SW 1271 (cell line): ENCODE measurements at regions not wholly inside any gene's neighbourhood (a gene's known extent, or its start where the extent isn't known, plus 50 kb on each side); places are given as distances from the start of the nearest gene placed in this dataset.

ENCODE experiments used
- DNase-seq, 2 experiments: peaks; one replicate each; lab custom pipeline; 2025; lab: John Stamatoyannopoulos, UW

DNA sequence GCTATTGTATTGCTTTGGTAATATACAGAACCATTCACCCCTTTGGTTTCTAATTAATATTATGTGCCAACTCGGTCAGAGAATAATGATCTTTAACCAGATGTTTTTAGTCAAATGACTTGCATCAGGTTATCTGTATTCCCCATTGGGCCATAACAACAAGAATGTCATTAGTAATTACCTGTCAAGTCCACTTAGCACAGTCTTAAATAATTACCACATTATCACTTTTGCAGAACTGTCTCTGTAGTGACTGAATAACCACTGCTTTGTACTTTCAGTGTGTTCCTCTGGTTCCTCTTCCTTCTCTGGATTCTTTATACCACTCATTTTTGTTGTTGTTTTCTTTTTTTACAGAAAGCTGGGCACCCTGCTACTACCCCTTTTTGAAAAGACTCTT lies 257.7 kb upstream of the SPOCK3 start:
- no peak for DNase-seq

- DNase-seq: no peak
Observed at GRCh38 chr4:167509551-167509950, 275.3 kb upstream of the SPOCK3 start.

DNA sequence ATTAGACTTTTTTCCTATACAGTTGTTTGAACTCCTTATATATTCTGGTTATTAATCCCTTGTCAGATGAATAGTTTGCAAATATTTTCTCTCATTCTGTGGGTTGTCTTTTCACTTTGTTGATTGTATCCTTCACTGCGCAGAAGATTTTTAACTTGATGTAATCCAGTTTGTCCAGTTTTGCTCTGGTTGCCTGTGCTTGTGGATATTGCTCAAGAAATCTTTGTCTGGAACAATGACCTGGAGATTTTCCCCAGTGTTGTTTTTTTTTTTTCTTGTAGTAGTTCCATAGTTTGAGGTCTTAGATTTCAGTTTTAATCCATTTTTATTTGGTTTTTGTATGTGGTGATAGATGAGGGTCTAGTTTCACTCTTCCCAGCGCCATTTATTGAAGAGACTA lies 289.8 kb upstream of the SPOCK3 start:
- no peak for DNase-seq

- no peak for DNase-seq
Observed at GRCh38 chr4:167537761-167538160, 303.5 kb upstream of the SPOCK3 start.

DNA sequence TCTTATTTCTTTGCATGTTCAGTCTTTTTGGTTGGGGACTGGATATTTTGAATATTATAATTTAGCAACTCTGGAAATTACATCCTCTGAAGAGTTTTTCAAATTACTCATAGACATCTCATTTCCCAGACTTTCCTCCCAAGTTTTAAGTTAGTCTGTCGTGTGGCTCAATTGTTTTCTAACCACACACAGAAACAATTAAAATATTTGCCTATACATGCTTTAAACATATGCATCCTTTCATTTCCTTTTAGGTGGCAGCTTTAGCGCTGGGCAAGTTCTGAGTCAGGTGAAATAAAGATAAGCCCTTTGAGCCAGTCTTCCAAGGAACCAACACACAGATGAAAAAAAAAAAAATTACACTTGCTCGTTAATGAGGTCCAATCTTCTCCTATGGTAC lies 307.0 kb upstream of the SPOCK3 start:
- no peak for DNase-seq

DNA sequence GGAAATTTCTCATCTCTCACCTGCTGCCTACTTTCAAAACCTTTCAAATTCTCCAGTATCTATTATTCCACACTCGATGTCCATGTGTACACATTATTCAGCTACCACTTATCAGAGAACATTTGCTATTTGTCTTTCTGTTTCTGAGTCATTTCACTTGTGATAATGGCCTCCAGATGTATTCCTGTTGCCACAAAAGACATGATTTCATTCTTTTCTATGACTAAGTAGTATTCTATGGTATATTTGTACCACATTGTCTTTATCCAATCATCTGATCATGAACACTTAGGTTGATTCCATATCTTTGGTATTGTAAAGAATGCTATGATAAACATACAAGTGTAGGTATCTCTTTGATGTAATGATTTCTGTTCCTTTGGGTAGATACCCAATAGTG lies 310.1 kb upstream of the SPOCK3 start:
- no peak for DNase-seq

DNA sequence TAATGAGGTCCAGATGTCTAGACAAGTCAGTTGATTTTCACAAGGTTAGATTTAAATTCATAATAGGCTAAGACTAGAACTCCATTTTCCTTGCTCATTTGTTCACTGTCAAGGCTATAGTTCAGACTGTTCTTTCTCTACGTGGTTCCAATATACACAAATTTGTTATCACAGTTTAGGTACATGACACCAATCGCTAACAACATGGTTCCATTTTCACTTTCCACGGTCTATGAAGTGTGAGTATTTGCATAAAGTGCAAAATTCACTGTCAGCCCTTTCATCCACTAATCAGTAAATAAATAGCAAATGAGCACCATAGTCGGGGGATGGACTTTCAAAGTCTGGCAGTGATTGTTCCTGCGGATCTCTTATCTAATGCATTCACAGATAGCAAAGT lies 315.7 kb upstream of the SPOCK3 start:
- DNase-seq: no peak

GRCh38 chr4:167555338-167556022 lies 321.2 kb upstream of the SPOCK3 start:
- DNase-seq: no peak

GRCh38 chr4:167578906-167579305 lies 344.6 kb upstream of the SPOCK3 start:
- no peak for DNase-seq

DNA sequence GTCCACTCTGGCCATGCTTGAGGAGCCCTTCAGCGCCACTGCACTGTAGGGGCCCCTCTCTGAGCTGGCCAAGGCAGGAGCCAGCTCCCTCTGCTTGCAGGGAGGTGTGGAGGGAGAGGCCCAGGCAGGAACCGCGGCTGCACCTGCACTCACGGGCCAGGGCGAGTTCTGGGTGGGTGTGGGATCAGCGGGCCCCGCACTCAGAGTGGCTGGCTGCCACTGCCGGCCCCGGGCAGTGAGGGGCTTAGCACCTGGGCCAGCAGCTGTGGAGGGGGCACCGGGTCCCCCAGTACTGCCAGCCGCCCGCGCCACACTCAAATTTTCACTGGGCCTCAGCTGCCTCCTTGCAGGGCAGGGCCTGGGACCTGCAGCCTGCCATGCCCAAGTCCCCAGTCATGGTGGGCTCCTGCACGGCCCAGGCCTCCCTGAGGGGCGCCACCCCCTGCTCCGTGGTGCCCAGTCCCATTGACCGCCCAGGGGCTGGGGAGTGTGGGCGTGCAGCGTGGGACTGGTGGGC lies 347.2 kb upstream of the SPOCK3 start:
- no peak for DNase-seq

DNA sequence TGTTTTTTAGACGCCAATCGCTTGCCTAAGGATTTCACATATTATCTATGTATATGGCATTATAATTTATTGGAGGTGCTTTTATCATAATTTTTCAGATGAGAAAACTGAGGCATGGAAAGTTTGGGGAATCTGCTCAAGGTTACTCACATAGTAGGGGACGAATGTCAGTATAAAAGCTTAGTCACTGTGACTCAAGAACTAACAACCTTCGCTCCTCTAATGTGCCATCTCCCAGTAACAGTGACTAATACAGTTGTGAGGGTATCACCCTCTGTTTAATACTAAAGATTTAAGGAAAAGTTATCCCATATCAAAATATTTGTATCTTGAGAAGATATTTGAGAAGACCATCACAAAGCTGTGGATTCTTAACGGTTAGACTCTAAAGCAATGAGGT lies 353.1 kb upstream of the SPOCK3 start:
- DNase-seq: no peak

DNA sequence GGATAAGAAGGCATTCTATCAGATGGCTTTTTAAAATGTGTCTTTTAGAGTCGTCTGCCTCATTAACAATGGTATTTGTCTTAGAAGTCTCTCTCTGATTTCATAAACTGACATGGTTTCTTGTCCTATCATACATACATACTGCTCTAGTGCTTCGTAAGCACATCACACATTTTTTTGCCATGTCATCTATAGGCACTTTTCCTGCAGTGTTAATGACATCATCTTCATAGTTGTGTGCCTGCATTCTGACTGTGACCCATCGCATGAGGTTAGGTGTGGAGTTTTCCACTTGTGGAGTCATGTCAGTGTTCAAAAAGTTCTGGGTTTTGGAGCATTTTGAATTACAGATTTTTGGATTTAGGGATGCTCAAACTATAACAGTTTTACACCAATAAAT lies 361.6 kb upstream of the SPOCK3 start:
- DNase-seq: no peak

DNA sequence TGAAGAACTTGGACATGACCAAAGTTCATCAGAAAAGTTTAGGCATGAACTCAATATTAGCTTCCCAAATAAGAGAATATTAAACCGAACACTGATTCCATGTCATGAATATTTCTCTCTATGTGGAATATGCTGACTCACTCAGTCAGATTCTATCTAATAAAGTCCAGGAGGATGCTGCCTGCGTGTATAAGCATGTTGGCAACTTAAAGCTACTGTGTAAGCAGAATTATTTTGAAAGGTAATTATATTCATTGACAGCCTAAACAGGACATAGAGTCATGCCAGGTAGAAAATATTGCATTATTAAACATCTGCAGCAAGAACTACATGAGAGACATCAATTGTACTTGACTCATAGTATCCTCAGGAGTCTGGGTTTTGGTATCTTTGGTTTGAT lies 367.9 kb upstream of the SPOCK3 start:
- no peak for DNase-seq

DNA sequence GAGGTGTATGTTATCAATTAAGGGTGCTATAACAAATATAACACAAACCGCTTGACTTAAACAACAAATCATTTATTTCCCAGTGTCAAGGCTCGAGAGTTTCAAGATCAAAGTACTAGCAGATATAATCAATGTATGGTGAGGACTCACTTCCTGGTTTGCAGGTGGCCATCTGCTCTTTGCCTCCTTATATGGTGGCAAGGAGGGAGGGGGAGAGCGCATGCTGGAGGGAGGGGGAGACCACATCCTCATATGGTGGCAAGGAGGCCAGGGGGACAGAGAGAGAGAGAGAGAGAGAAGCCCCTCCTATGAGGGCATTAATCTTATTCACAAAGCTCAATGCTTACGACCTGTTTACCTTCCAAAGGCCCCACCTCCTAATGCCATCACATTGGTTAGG lies 372.3 kb upstream of the SPOCK3 start:
- DNase-seq: no peak

DNA sequence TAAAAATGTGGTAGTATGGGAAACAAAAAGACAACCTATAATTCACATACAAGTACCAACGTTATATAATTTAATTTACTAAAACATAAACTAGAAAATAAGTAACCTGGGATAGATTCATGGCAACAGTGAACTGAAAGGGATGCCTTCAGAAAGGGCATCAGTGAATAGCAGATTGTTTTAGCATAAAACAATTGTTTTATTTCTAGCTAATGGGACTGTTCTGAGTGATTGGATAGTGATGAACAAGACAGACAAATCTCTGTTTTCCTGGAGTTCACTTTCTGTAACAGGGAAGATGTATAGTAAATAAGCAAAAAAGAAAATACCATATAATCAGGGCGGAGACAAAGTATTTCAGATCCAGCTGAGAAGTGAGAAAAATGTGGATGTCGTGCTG lies 379.1 kb upstream of the SPOCK3 start:
- no peak for DNase-seq

GRCh38 chr4:167614866-167615265 lies 380.6 kb upstream of the SPOCK3 start:
- no peak for DNase-seq

GRCh38 chr4:167616476-167616875 lies 382.2 kb upstream of the SPOCK3 start:
- no peak for DNase-seq

DNA sequence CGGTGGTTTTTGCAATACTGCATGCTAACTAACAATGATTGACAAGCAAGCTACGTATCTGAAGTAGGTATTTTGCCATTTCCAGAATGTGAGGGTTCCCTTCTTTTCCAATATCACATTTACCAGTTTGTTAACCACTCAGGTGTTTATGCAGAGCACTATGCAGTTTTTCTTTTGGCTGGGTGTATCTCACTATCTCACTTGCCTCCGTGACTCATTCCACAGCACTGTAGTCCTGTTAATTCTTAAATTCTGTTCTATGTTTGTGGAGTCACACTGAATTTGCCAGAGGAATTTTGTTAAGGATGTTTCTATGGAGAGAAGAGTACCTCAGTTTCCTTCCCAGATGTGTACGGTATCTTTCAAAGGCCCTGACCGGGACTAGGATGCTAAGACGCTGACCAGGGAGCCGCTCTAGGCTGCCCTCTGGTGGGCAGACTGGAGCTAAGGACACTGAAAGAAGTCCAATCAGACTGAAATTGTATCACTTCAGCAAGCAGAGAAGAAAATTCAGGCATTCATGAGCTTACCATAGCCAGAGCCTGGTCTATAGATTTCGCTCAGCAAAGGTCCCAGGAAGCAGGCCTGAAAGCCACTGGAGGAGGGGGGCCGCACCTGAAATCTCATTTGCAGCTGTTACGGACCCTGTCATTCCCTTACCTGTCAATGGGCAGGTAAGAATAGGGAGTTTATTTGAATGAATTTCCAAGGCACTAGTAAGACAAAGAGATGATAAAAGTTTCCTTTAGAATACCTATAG lies 388.4 kb upstream of the SPOCK3 start:
- DNase-seq: peak in 1 of 2 experiments; percentile 15

GRCh38 chr4:167623241-167623572 lies 388.9 kb upstream of the SPOCK3 start:
- no peak for DNase-seq

DNA sequence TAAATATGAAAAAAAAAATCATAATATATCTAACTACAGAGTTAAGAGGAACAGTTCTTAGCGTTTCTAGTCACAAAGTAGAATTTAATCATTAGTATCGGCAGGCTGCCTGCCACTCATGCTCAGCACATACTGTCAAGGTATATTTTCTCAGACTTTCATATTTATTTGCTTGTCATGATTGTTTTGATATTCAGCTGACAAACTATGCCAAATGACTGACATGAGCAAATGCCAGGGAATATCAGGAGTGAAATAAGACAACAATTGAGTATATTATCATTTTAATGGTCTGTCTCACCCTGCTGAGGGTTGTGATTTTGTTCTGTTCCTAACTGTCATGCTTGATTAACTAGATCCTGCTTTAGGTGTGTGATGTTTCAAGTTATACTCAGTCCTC lies 395.0 kb upstream of the SPOCK3 start:
- no peak for DNase-seq

GRCh38 chr4:167642250-167642649 lies 408.0 kb upstream of the SPOCK3 start:
- no peak for DNase-seq

DNA sequence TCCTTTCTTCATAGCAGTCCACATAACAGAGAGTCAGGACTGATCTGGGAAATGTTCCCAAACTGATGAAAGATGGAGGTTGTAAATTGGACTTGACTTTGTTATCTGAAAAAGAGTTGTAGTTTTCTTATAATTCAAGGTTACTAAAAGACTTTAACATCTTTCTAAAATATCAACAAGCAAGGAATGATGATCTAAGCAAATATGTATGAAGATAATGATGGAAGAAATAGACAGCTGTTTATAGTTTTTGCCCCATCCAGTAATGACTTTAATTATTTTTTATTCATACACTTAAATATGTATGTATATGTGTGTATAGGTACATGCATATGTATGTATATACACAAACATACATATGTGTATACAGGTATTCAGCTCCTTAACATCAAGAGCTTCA lies 411.1 kb upstream of the SPOCK3 start:
- no peak for DNase-seq

- DNase-seq: no peak
Observed at GRCh38 chr4:167652267-167652666, 418.0 kb upstream of the SPOCK3 start.

DNA sequence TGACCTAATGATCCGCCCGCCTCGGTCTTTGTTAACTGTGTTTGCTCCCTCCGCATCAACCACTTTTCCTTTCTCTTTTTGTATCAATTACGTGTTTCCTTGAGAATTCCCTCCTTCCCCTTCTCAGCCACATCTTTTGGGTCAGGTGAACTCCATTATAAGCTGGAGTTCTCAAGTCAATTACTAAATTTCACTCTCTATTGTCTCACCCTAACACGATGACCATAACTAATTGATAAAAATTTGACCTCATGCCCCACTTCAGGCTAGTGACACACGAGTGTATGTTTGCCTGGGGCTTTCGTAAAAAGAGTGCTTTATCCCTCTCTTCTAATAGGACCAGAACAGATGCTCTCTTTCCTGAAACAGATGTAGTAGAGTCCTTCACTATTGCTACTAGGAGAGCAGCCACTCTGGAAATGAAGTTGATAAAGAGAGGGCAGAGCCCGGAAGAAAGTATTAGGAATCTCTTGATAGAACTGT lies 403.6 kb upstream of the ANXA10 start:
- no peak for DNase-seq
